ENCODE measurements at regions not wholly inside any gene's neighbourhood (a gene's known extent, or its start where the extent isn't known, plus 50 kb on each side); places are given as distances from the start of the nearest gene placed in this dataset.
"Not testable (repeated sequence)": the region's sequence is repeated elsewhere in the genome, so short reads cannot be mapped to it uniquely, and the experiment has no call there.

DNA sequence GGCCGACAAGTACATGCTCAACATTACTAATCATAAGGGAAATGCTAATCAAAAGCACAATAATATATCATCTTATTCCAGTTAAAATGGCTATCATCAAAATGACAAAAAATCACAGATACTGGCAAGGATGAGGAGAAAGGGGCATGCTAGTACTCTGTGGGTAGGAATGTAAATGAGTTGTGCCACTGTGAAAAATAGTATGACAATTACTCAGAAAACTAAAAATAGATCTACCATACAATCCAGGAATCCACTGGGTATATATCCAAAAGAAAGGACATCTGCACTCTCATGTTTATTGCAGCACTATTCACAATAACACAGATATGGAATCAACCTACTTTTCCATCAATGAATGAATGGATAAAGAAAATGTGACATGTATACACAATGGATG is 1256.5 kb downstream of the SI start:
- DNase-seq (ENCODE audit: low read depth, low spot score): no peak

DNA sequence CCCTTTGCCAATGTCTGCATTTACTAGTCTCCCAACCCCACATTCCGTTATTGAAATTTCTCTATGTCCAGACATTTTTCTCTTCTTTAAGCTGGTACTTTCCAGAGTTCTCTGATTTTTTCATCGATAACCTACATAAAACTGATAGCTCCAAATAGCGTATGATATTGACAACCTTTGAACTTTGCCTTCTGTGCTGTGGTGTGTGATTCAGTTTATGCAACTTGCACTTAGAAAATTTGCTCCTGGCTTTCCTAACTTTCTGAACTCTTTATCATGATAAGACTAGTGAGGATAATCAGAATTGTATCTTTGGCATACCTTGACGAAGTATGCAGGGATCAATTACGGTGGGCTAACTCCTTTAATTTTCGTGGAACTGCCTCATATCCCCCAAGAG is 1261.3 kb downstream of the SI start:
- no peak for DNase-seq (ENCODE audit: low read depth, low spot score)

DNA sequence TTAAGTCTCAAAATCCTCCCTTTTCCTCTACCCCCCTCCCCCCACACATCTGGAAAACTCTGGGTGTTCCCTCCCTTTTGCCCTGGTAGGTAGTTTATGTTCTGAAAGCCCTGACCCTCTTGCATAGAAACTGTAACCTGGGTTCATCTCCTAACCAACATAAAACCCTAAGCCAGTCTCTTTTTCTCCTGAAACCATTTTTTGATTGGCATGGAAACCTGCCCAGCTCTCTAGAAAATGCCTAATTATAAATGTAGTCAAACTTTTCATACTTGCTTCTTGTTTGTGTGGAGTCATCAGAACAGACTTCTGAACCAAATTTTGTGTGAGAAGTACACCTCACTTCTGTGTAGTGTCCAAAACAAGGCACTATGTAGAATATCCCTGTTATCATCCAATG is 1264.4 kb downstream of the SI start:
- DNase-seq (ENCODE audit: low read depth, low spot score): no peak

DNA sequence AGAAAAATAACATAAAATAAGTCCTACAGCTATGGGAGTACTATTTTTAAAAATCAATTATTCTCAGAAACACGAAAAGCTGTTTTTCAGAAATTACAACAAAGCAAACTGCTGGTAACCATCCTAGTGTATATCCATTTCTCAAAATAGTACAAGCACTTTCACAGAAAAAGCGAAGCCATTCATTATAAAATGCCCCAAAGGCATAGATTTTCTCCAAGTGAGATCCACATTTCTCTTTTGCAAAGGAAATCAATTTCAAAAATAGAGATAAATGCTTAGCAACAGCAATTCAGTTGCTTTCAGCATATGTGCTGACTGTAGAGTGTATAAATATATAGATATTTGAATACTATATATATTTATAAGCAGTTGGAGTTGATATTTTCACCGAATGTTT is 1266.3 kb downstream of the SI start:
- DNase-seq (ENCODE audit: low read depth, low spot score): no peak

DNA sequence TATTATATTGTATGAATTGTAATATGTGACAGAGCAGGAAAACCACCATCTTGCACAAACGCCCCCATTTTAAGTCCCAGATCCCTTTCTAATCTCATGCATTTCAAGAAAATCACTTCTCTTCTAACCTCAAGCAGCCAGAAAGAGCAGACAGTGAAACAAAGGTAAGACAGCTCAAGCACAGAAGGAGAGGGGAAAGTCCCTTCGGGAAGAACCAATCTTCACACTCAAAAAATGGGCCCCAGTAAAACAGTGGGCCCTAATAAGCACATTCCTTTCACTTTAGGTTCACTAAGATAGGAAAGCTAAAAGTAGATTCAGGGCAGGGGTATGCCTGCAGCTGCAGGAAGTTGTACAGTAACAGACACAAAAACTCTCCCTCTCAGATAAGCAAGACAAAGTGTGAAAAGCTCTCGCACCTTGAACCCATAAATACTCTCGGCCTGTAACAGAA is 1268.7 kb downstream of the SI start:
- DNase-seq (ENCODE audit: low read depth, low spot score): no peak

DNA sequence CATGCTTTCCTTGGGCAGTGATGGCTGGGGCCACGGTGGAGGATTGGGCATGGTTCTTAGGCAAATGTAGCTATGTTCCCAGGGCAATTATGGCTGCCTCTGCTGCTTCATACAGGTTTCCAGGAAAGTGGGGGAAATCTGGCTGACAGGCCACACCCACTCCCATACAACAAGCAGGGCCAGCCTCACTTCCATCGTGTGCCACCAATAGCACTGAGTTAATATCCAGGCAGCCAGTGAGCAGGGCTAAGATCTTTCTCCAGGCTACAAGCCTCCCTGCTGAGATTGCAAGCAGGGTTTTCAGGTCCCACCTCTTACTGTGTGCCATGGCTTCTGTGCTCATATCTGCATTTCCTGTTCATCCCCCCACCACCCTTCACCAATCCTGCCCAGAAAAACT is 1291.9 kb downstream of the SI start:
- DNase-seq (ENCODE audit: low read depth, low spot score): no peak

DNA sequence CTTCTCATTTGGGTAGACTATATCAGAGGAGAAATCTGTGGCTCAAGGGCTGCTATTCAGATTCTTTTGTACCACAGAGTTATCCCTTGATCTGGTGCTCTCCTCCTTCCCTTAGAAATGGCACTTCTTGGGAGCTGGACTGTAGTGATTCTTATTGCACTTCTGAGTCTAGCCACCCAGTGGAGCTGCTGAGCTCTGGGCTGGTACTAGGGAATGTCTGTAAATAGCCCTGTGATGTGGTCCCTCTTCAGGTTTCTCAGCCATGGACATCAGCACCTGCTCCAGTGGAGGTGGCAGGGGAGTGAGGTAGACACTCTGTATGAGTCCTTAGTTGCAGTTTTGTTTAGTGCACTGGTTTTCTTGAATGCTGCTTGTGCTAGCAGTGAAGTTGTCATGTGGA is 1292.6 kb downstream of the SI start:
- no peak for DNase-seq (ENCODE audit: low read depth, low spot score)

DNA sequence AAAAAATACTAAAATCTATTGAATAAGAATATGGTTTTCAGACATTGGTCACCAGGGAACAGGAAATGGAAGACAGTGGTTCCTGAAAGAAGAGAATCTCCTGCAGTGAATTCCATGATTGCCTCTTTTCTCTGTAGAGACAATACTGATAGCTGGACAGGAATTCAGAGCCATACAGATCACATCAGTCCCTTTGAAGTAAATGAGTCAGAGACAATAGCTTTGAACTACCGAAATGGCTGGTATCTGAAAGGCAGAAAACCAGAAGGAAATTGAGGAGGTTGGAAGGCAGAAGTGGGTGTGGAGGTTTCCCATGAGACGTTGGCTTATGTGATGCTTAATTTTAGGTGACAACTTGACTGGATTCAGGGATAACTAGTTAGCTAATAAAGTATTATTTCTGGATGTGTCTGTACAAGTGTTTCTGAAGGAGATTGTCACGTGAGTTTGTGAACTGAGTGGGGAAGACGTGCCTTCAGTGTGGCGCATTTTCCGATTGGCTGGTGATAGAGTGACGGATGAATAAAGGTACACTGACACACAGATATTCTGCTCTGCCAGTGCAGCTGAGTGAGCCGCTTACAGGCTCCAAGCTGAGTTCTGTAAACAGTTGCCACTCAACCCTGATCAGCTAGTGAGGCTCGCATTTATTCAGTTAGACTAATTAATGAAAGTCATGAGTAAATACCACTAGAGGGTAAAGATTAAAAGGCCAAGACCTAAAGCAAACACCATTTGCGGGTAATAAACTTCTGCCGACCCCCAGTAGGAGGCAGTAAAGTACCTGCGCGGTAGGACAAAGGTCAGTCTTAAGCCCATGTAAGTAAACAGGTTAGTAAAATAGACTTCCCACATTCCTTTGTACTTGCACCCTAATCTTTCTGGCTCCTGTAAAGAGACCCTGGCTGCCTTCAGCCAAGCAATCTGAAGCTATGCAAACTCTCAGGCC is 1298.6 kb downstream of the SI start:
- no peak for DNase-seq (ENCODE audit: low read depth, low spot score)

DNA sequence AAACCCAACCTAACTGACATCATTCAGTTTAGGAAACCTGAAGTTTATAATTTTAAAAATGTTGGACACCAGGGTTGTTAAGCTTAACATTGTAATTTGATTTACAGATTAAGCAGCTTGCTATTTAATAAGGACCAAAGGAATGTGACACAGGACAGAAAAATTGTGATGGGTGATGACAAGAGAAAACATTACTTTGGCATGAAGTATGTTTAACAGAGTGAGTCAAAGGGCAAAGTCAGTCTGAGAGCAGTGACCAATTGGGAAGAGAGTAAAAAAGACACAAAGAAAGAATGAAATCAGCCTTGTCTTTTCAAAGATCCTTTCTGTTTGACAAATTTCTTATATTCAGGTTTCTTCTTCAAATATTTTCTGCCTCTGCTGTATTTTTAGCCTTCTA is 1301.6 kb downstream of the SI start:
- DNase-seq (ENCODE audit: low read depth, low spot score): no peak

DNA sequence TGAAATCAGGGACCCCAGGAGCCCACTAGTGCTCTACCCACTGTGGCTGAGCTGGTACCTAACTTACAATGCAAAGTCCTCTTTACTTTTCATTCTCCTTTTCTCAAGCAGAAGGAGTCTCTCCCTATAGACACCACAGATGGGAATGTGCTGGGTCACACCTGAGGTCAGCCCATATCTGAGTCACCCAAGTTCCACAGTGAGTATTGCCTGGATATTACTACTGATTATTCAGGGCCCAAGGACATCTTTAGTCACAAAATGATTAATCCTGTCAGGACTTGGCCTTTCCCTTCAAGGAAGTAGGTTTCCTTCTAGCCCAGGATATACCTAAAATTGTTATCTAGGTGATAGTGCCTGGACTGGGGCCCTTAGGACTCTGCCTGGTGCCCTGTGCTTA is 1305.2 kb downstream of the SI start:
- DNase-seq (ENCODE audit: low read depth, low spot score): no peak

DNA sequence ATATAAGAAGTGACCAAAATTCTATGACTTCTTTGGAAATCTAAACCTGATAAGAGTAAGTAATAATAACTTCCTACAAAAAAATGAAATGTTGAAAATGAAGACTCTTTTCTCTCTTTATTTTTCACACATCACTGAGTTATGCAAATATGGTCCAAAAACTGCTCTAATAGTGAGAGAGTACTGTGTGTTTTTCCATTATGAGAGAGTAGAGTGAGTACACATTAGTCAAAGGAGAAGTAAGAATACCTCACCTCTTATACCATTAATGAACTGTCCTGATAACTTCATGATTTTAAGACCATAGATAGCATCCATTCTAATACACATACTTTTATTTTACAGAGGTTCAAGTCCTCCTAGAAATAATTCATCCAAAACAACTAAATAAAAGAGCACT is 1310.2 kb downstream of the SI start:
- no peak for DNase-seq (ENCODE audit: low read depth, low spot score)

DNA sequence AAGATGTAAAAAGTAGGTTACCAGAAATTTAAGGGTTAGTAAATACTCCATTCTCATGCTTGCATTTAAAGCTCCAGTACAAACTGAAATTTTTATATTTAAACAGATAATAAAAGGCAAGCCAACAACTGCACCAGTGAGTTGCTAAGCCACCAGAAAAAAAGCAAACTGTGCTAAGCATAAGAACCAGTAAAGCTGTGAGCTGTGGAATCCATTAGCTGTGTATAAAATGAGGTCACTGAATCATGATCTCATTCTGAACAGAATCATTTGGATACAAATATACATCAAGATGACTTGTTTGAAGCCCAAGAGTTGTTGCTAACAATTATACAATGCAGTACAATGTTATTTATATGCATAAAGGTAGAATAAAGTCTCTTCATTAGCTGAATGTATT is 1312.2 kb downstream of the SI start:
- no peak for DNase-seq (ENCODE audit: low read depth, low spot score)

DNA sequence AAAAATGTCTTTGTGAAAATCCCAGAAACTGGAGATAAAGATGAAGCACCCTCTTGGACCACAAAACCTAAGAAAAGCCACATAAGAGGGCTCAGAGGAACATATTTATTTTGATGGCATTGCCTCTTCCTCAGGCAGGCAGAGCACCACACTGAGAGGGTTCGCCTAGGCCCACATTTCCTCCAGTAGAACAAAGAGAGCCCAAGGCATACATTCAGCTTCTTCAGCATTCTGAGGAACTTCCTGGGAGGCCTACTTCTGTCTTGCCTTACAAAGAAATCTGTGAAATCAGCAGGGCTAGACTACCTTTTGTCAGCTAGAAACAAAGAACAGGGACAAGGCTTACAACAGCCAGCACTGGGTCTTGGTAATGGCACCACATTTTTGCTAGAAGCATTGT is 1325.3 kb downstream of the SI start:
- DNase-seq (ENCODE audit: low read depth, low spot score): no peak

DNA sequence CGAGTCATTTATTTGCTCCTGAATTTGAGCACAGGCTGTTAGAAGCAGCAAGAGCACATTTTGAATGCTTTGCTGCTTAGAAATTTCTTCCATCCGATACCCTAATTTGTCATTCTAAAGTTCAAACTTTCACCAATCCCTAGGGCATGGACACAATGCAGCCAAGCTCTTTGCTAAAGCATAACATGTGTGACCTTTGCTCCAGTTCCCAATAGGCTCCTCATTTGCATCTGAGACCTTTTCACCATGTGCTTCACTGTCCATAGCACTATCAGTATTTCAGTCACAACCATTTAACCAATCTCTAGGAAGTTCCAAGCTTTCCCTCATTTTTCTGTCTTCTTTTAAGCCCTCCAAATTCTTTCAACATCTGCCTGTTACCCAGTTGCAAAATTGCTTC is 1333.1 kb downstream of the SI start:
- no peak for DNase-seq (ENCODE audit: low read depth, low spot score)

DNA sequence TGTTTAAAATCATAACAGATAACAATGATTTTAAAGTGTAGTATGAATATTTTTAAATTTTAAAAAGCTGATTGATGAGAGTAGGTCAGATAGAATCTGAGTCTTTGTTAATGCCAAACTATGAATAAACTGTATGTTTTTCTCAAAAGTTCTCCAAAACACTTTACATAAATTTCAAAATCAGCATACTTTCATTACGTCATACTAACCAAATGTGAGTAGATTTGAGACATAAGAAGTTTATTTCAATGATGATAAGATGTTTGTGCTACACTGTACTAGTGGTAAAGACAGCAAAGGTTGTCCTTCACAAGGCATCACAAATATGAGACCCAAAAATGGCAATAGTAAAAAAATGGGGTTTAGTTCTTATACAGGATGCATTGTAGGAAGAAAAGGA is 1342.9 kb downstream of the SI start:
- no peak for DNase-seq (ENCODE audit: low read depth, low spot score)

DNA sequence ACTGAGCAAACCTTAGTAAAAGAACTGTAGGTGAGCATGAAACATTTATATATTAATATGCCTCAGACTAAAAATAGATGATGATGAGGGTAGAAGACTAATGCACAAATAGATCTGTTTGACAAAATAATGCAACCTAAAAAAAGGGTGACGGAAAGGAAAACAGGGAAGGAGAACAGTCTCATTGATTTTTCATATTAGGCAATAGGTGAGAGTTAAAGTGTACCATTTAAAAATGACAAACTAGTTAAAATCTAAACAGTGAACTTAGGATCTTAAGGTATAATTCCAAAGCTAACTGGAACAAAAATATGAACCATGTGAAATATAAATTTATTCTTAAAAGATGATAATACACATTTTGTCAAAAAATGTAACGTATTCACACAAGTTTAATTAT is 1347.6 kb downstream of the SI start:
- DNase-seq (ENCODE audit: low read depth, low spot score): no peak

DNA sequence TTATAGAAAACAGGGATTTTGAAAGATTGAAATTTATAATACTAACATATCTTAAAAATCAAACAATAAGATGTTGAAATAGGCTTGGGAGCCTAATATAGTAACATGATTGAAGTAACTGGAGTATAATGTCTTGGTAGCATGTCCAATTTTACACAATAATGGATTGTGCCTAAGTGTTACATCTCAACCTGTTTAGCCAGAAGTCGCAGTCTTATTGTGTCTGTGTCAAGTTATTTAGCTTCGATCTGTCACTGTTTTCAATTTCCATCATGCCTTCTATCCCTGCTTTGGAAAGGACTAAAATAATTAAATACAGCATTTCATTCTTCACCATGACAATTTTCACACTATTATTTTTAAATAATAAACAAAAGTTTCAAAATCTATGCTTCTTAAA is 1352.2 kb downstream of the SI start:
- no peak for DNase-seq (ENCODE audit: low read depth, low spot score)

DNA sequence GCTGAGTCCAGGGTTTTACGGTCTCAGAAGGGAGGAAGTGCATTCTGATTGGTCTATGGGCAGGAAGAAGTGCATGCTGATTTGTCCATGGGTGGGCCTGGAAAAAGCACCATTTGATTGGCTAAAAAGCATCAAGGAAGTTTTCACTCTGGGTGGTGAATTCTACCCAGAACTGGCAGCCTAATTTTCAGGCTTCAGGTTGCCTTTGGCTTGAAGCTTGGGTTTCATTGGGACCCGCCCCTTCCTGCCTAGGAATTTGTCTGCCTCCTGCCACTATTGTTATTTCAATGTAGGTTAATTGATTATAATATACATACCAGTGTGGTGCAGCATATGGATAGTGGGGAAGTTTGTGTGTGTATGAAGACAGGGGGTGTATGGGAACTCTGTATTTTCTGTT is 1355.9 kb downstream of the SI start:
- no peak for DNase-seq (ENCODE audit: low read depth, low spot score)

DNA sequence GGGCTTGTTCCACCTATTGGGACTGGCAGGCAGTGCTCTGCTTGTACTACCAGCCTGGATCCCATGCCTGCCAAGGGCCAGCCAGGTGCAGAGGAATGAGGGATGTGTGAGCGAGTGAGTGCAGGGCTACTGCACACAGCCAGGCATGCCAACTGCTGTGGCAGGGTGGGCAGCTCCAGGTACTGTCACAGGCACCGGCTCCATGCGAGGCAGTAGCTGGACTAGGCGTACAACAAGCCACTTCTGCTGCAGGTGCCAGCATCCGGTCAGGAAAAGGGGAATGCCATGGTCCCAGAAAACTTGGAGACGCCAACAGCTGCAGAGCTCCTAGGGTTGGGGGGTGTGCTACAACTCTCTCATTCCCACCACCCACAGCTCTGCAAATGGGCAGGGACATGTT is 1356.7 kb downstream of the SI start:
- DNase-seq (ENCODE audit: low read depth, low spot score): no peak

DNA sequence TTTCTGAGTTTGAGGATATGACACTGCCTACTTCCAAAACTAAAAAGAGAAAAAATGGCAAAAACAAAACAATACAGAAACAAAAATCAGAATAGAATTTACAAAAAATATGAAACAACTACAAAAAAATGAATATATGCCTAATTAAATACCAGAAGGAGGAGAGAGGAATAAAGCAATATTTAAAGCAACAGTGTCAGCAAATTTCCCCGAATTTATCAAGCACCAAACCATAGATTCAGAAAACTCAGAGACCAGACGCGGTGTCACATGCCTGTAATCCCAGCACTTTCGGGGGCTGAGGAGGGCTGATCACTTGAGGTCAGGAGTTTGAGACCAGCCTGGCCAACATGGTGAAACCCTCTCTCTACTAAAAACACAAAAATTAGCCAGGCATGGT is 1360.9 kb downstream of the SI start:
- no peak for DNase-seq (ENCODE audit: low read depth, low spot score)

DNA sequence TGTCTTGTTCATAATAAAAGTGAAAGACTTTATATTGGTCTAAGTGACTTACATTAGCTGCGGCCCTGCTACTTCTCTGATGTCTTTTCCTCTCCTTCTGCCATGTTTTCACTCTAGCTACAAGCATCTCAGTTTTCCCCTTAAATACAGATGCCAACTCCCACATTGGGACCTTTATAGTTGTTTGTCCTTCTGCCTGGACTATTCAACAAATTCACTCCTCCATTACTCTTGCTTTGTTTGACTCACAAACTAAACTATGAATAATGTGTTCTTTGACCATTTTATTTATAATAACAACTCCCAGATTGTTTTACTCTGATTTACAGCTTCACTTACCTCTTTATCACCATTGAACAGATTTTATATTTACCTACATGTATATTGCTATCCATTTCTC is 1369.9 kb downstream of the SI start:
- DNase-seq (ENCODE audit: low read depth, low spot score): no peak

DNA sequence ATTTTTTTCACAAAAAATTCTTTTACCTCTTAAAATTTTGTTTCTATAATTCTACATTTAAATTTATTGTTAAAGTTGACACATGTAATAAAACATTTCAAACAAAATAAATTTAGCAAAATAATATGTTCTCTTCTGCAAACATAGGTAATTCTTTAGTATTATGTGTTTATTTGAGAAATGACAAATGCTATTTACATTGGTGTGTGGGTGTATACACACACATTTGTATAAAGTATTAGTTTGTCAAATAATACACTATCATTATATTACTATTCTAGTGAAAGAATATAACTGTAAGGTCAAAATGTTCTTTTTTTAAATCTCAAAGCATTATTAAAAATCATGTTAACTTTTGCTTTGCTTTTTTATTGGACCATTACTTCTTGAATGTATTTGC is 1370.6 kb downstream of the SI start:
- no peak for DNase-seq (ENCODE audit: low read depth, low spot score)

DNA sequence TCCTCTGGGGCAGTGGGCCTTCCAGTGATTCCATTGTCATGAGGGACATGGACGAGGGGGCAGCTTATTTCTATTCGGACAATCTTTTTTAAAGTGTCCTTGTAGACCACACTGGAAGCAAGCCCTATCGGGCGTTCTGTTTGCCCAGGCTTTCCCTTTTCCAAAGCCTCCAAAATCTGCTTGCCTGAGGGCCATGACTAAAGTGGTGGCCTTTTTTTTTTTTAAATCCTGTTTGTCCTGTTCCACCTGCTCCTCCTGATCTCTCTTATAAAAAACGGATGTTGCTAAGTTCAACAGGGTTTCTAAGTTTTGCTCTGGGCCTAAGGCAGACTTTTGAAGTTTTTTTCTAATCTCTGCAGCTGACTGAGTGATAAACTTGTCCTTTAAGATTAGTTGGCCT is 1380.1 kb downstream of the SI start:
- DNase-seq (ENCODE audit: low read depth, low spot score): not testable (repeated sequence)

DNA sequence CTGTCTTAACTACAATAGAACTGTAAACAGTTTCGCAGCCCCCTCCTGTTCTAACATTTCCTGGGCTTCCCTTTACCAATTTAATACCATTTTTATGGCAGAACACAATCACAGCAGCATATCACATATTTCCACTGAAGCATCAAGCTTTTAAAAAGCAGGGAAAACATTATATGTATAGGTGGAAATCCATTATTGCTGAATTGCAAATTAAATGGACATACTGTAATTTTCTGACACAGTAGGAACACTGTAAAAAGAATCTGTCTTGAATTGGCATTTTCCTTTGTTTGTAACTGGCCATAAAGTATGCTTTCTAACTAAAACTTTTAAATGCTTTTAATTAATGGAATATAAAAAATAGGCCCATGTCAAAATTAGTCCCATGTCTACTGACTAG is 1385.8 kb downstream of the SI start:
- DNase-seq (ENCODE audit: low read depth, low spot score): no peak
